IPS-20b (cell line): ENCODE measurements at regions not wholly inside any gene's neighbourhood (a gene's known extent, or its start where the extent isn't known, plus 50 kb on each side); places are given as distances from the start of the nearest gene placed in this dataset.
A peak's percentile ranks its signal among the peaks of the same experiment; 100 is the strongest.

Experiments
- H3K27ac ChIP-seq: one replicate; pipeline ENCODE4 v1.5.1; 2013; ENCODE audit warnings: low read length
- H3K27me3 ChIP-seq: 2 replicates; pipeline ENCODE4 v1.6.1; 2013; ENCODE audit warnings: mild to moderate bottlenecking, low read length, inconsistent platforms; ENCODE audit not compliant: insufficient read depth
- H3K36me3 ChIP-seq: 2 replicates; pipeline ENCODE4 v1.6.1; 2013; ENCODE audit warnings: low read depth, mild to moderate bottlenecking, inconsistent platforms, low read length, moderate library complexity; ENCODE audit not compliant: insufficient read depth
- H3K4me1 ChIP-seq: 2 replicates; pipeline ENCODE4 v1.6.1; 2013; ENCODE audit warnings: mild to moderate bottlenecking, control low read depth, inconsistent platforms, low read length, moderate library complexity; ENCODE audit not compliant: insufficient read depth
- H3K4me3 ChIP-seq: 2 replicates; pipeline ENCODE4 v1.5.1; 2013; ENCODE audit warnings: mild to moderate bottlenecking, low read length, inconsistent platforms
- H3K9ac ChIP-seq: 2 replicates; pipeline ENCODE4 v1.6.1; 2013; ENCODE audit warnings: low read depth, mild to moderate bottlenecking, inconsistent platforms, low read length, moderate library complexity
- H3K9me3 ChIP-seq: 2 replicates; pipeline ENCODE4 v1.6.1; 2013; ENCODE audit warnings: mild to moderate bottlenecking, low read depth, low read length, inconsistent platforms; ENCODE audit not compliant: insufficient read depth

DNA sequence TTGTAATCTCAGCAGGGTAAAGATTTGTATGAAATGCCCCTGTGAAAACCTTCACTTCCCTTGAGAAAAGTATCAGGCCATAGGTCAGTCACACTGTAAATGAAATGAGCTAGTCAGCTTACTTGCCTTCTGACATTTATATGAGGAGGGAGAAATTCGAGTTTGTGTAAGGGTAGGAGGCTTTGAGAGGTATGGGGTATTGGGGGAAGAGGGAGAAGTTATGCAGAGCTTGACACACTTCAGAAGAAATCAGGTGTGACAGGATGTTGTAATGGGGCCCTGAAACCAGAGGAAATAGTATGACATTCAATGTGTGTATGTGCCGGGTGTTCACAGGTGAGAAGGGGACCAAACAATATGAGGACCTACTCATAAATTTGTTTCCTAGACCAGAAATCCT lies 64.2 kb upstream of the CCN6 start:
- H3K36me3 ChIP-seq: no peaks in the 10 kb centered on the region
- no peak overlapping the region for H3K4me3 ChIP-seq
- H3K27me3 ChIP-seq: no peaks in the 10 kb centered on the region
- H3K9ac ChIP-seq: no peak overlapping the region
- H3K9me3 ChIP-seq: 0 out of 2 replicates have a peak, but pooled peaks cover 2% of the 10 kb centered on the region
- no peak overlapping the region for H3K27ac ChIP-seq
- H3K4me1 ChIP-seq: peaks cover 7% of the 10 kb centered on the region

DNA sequence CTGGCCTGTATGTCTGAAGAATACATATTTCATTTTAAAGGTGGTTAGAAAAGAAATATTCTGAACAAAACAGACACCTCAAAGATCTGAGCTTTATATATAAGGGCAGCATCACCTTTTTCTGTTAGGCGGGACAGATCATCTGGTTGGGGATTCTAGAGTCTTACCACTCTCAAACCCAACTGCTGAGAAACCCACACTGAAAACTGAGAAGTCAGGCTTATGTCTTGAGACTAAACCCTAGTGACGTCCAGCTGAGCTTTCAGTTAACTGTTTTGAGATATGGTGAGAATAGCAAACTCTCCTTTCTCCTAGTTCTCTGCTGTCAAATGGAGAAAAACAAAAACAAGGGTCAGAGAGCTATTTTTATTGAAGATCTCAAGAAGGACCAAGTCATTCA lies 63.7 kb upstream of the CCN6 start:
- Histone ChIP-seq H3K4me3 (no peak overlapping the region), H3K27ac (no peak overlapping the region), H3K4me1 (peaks cover 3% of the 10 kb centered on the region), H3K9ac (no peak overlapping the region), H3K27me3 (no peaks in the 10 kb centered on the region), H3K36me3 (no peaks in the 10 kb centered on the region), H3K9me3 (0 out of 2 replicates have a peak, but pooled peaks cover 2% of the 10 kb centered on the region)

GRCh38 chr6:111992851-111993250 lies 61.1 kb upstream of the CCN6 start:
- Histone ChIP-seq H3K4me3 (no peak overlapping the region), H3K9ac (no peak overlapping the region), H3K4me1 (no peaks in the 10 kb centered on the region), H3K9me3 (0 out of 2 replicates have a peak, but pooled peaks cover 2% of the 10 kb centered on the region), H3K27ac (no peak overlapping the region), H3K36me3 (no peaks in the 10 kb centered on the region), H3K27me3 (no peaks in the 10 kb centered on the region)

DNA sequence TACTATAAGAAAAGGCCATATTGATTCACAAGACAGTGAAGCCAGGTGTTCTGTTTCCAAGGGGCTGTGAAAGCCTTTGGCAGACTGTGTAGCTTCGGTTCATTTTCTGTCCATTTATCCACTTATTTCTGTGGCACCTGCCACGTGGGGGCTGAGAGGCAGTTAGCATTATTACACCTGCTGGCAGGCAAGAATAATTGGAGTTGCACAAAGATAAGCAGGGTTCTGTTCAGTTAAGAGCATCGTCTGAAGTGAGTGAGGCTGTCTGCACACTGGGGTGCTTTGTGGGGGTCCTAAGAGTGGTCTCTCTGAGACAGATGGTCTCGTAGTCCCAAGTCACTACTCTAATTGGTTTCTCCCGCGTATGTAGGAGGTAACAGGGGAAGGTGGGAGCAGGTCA lies 60.6 kb upstream of the CCN6 start:
- Histone ChIP-seq H3K27me3 (no peaks in the 10 kb centered on the region), H3K9ac (no peak overlapping the region), H3K4me1 (no peaks in the 10 kb centered on the region)

GRCh38 chr6:111994791-111995190 lies 59.1 kb upstream of the CCN6 start:
- Histone ChIP-seq H3K4me3 (no peak overlapping the region), H3K9ac (no peak overlapping the region), H3K36me3 (no peaks in the 10 kb centered on the region), H3K4me1 (no peaks in the 10 kb centered on the region), H3K9me3 (no peaks in the 10 kb centered on the region), H3K27ac (no peak overlapping the region), H3K27me3 (no peaks in the 10 kb centered on the region)

More for the DNA sequence above, 60.6 kb upstream of the CCN6 start:
- Histone ChIP-seq H3K36me3 (no peaks in the 10 kb centered on the region), H3K4me3 (no peak overlapping the region), H3K27ac (no peak overlapping the region), H3K9me3 (no peaks in the 10 kb centered on the region)

GRCh38 chr6:111995404-111995803 lies 58.5 kb upstream of the CCN6 start:
- Histone ChIP-seq H3K36me3 (no peaks in the 10 kb centered on the region), H3K4me3 (no peak overlapping the region), H3K27me3 (no peaks in the 10 kb centered on the region), H3K27ac (no peak overlapping the region), H3K9me3 (no peaks in the 10 kb centered on the region), H3K9ac (no peak overlapping the region), H3K4me1 (no peaks in the 10 kb centered on the region)

DNA sequence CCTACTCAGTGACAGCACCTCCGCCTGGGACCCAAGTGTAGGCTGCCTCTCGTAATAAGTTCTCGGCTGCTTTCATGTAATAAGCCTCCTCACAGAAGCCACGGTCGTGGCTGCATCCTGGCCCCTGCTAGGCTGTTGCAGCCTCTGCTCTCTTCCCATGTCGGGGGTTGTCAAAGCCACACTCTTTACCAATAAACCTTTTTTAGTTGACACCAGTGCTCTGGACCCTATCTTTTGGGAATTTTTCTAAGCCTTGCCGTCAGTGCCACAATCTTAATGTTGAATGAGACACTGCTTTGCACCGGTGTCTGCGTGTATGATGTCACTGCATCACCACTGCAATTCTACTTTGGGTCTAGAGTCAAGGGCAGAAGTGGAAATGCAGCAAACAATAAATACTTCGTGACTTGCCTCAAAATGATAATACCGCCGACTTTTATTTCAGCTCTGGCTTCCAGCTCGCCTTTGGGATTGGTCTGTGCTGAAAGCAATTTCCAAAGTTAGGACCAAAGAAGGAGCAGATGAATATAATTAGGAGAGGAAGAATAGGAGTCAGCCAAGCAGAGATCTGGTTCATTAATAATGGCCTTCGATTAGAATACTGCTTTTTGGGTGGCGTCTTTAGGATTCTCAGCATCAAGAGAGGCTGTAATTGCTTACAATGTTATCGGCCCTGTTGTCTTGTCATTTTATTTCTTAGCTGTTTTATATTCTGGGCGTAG lies 57.6 kb upstream of the CCN6 start:
- Histone ChIP-seq H3K36me3 (no peaks in the 10 kb centered on the region), H3K4me3 (no peak overlapping the region), H3K4me1 (no peaks in the 10 kb centered on the region), H3K27me3 (no peaks in the 10 kb centered on the region), H3K9ac (no peak overlapping the region), H3K9me3 (no peaks in the 10 kb centered on the region), H3K27ac (no peak overlapping the region)

GRCh38 chr6:111997078-111997852 lies 56.6 kb upstream of the CCN6 start:
- H3K4me3 ChIP-seq: peak overlapping the region; percentile 14; the same call in 1 of the 2 replicates

DNA sequence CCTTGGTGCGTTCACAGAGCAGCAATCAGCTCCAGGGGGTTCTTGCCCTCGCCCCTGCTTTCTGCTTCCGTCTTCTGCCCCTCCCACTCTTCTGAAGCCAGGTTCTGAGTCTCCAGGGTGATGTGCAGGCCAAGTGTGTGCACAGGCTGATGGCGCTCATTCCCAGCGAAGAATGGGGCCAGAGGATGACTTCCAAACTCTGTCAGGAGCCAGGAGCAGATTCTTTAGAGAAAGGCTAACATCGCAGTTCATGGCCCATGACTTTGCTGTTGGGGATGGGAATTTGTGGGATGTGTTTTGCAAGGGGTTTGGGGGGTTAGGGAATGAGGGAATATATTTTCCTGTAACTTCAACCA lies 56.1 kb upstream of the CCN6 start:
- H3K27ac ChIP-seq: no peak overlapping the region
- H3K9ac ChIP-seq: no peak overlapping the region
- H3K27me3 ChIP-seq: no peaks in the 10 kb centered on the region
- no peaks in the 10 kb centered on the region for H3K36me3 ChIP-seq
- no peak overlapping the region for H3K4me3 ChIP-seq
- H3K4me1 ChIP-seq: no peaks in the 10 kb centered on the region
- H3K9me3 ChIP-seq: peaks cover 2% of the 10 kb centered on the region; the same call in 1 of the 2 replicates

More at GRCh38 chr6:111997078-111997852, 56.6 kb upstream of the CCN6 start:
- Histone ChIP-seq H3K27me3 (no peaks in the 10 kb centered on the region), H3K27ac (no peak overlapping the region), H3K9me3 (peaks cover 2% of the 10 kb centered on the region; the same call in 1 of the 2 replicates), H3K9ac (no peak overlapping the region), H3K4me1 (no peaks in the 10 kb centered on the region), H3K36me3 (no peaks in the 10 kb centered on the region)

DNA sequence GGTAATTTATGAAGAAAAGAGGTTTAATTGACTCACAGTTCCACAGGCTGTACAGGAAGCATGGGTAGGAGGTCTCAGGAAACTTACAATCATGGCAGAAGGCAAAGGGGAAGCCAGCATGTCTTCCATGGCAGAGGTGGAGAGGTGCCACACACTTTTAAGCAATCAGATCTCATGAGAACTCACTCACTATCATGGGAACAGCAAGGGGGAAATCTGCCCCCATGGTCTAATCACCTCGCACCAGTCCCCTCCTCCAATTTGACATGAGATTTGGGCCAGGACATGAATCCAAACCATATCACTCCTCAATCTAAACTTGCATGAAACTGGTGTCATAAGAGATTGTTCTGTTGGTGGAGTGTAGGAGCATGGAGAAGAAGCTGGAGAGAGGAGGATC lies 51.6 kb upstream of the CCN6 start:
- Histone ChIP-seq H3K9ac (no peak overlapping the region), H3K4me3 (no peak overlapping the region), H3K9me3 (peaks cover 2% of the 10 kb centered on the region; the same call in 1 of the 2 replicates), H3K36me3 (no peaks in the 10 kb centered on the region), H3K27ac (no peak overlapping the region), H3K27me3 (no peaks in the 10 kb centered on the region), H3K4me1 (no peaks in the 10 kb centered on the region)
